ENCODE measurements at regions not wholly inside any gene's neighbourhood (a gene's known extent, or its start where the extent isn't known, plus 50 kb on each side); places are given as distances from the start of the nearest gene placed in this dataset.

- Histone ChIP-seq H2AFZ (ENCODE audit: low read length) (no peak overlapping the region), H4K20me1 (ENCODE audit: insufficient read depth, low read length) (no peaks in the 10 kb centered on the region), H3K9me3 (ENCODE audit: low read length) (no peaks in the 10 kb centered on the region), H3K4me3 (ENCODE audit: low read depth, low read length, poor library complexity, severe bottlenecking) (no peak overlapping the region), H3F3A (ENCODE audit: insufficient read depth, low read length) (no peaks in the 10 kb centered on the region), H3K79me2 (ENCODE audit: insufficient read depth, low read length) (no peaks in the 10 kb centered on the region), H3K36me3 (ENCODE audit: insufficient read depth, low read length) (no peaks in the 10 kb centered on the region), H3K9ac (ENCODE audit: low read length) (no peak overlapping the region), H3K27me3 (ENCODE audit: insufficient read depth, low read length) (no peaks in the 10 kb centered on the region), H3K4me1 (ENCODE audit: insufficient read depth, low read length, severe bottlenecking) (no peaks in the 10 kb centered on the region), H3K27ac (ENCODE audit: low read depth, low read length, poor library complexity, severe bottlenecking) (no peak overlapping the region), H3K4me2 (ENCODE audit: low read length) (no peak overlapping the region), H3K9me2 (ENCODE audit: low read depth, low read length) (no peaks in the 10 kb centered on the region)
- TF ChIP-seq EZH2 (IDR thresholded peaks at IDR 0.05; ENCODE audit: borderline replicate concordance, low read length) (no peak), CTCF (IDR thresholded peaks at IDR 0.05; ENCODE audit: low read length) (no peak)
Measured at GRCh38 chrX:39501822-39502221, 595.9 kb downstream of the BCOR start.

DNA sequence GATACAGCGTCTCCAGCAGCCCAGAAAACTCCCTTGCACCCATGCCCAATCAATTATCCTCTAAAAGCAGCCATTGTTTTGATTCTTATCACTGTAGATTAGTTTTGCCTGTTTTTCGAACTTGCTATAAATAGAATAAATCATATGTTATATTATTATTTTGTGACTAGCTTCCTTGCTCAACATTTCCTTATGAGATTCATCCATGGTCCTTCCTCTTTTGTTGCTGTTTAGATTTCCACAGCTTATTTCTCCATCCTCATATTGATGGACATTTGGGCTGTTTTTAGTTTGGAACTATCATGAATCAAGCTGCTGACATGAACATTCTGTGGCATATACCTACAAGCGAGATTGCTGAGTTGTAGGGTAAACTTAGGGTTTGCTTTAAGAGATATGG lies 595.3 kb downstream of the BCOR start:
- Histone ChIP-seq H3K79me2 (ENCODE audit: insufficient read depth, low read length) (no peaks in the 10 kb centered on the region), H3K27me3 (ENCODE audit: insufficient read depth, low read length) (no peaks in the 10 kb centered on the region), H3K4me1 (ENCODE audit: insufficient read depth, low read length, severe bottlenecking) (no peaks in the 10 kb centered on the region), H3F3A (ENCODE audit: insufficient read depth, low read length) (no peaks in the 10 kb centered on the region), H3K9me2 (ENCODE audit: low read depth, low read length) (no peaks in the 10 kb centered on the region), H3K4me2 (ENCODE audit: low read length) (no peak overlapping the region), H3K9ac (ENCODE audit: low read length) (no peak overlapping the region), H3K9me3 (ENCODE audit: low read length) (no peaks in the 10 kb centered on the region), H3K27ac (ENCODE audit: low read depth, low read length, poor library complexity, severe bottlenecking) (no peak overlapping the region), H3K4me3 (ENCODE audit: low read depth, low read length, poor library complexity, severe bottlenecking) (no peak overlapping the region), H2AFZ (ENCODE audit: low read length) (no peak overlapping the region), H3K36me3 (ENCODE audit: insufficient read depth, low read length) (no peaks in the 10 kb centered on the region), H4K20me1 (ENCODE audit: insufficient read depth, low read length) (no peaks in the 10 kb centered on the region)
- TF ChIP-seq EZH2 (IDR thresholded peaks at IDR 0.05; ENCODE audit: borderline replicate concordance, low read length) (no peak), CTCF (IDR thresholded peaks at IDR 0.05; ENCODE audit: low read length) (no peak)

DNA sequence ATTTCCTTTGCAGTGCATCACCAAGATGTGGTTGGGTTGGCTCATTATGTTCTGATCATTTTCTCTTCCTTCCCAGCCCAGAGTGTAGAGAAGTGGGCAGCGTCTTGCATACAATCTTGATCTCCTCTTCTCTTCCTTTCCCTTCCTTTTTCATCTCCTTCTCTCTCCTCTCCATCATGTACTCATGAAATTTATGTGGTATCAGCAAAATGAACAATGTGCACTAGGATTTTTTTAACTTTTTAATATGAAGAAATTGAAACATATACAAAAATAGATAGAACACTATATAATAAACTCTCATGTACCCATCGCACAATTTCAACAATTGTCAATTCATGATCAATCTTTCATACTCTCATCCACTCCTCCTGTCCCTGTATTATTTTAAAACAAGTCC lies 593.5 kb downstream of the BCOR start:
- TF ChIP-seq EZH2 (IDR thresholded peaks at IDR 0.05; ENCODE audit: borderline replicate concordance, low read length) (no peak), CTCF (IDR thresholded peaks at IDR 0.05; ENCODE audit: low read length) (no peak)
- Histone ChIP-seq H3K27me3 (ENCODE audit: insufficient read depth, low read length) (no peaks in the 10 kb centered on the region), H2AFZ (ENCODE audit: low read length) (no peak overlapping the region), H3K9me2 (ENCODE audit: low read depth, low read length) (no peaks in the 10 kb centered on the region), H3K9ac (ENCODE audit: low read length) (no peak overlapping the region), H3K27ac (ENCODE audit: low read depth, low read length, poor library complexity, severe bottlenecking) (no peak overlapping the region), H3K9me3 (ENCODE audit: low read length) (no peaks in the 10 kb centered on the region), H3K4me1 (ENCODE audit: insufficient read depth, low read length, severe bottlenecking) (no peaks in the 10 kb centered on the region), H4K20me1 (ENCODE audit: insufficient read depth, low read length) (no peaks in the 10 kb centered on the region), H3K79me2 (ENCODE audit: insufficient read depth, low read length) (no peaks in the 10 kb centered on the region), H3F3A (ENCODE audit: insufficient read depth, low read length) (no peaks in the 10 kb centered on the region), H3K36me3 (ENCODE audit: insufficient read depth, low read length) (no peaks in the 10 kb centered on the region), H3K4me2 (ENCODE audit: low read length) (no peak overlapping the region), H3K4me3 (ENCODE audit: low read depth, low read length, poor library complexity, severe bottlenecking) (no peak overlapping the region)
